H9 (cell line): ENCODE measurements at regions not wholly inside any gene's neighbourhood (a gene's known extent, or its start where the extent isn't known, plus 50 kb on each side); places are given as distances from the start of the nearest gene placed in this dataset.

ENCODE experiments used
- DNase-seq: peaks from one replicate; pipeline ENCODE4 v3.0.0-alpha.2; 2017
- H2AFZ ChIP-seq: one replicate; pipeline ENCODE4 v1.6.1; 2013; ENCODE audit warnings: mild to moderate bottlenecking, low read length, control low read depth, moderate library complexity
- H2AK5ac ChIP-seq: 2 replicates; pipeline ENCODE4 v1.6.1; 2013; ENCODE audit warnings: low read length, control low read depth, mixed read lengths; ENCODE audit not compliant: insufficient read length
- H2BK120ac ChIP-seq: one replicate; pipeline ENCODE4 v1.6.1; 2013; ENCODE audit warnings: low read depth, mild to moderate bottlenecking, low read length, control low read depth, inconsistent platforms; ENCODE audit not compliant: poor library complexity, severe bottlenecking
- H2BK12ac ChIP-seq: 2 replicates; pipeline ENCODE4 v1.6.1; 2013; ENCODE audit warnings: low read length, control low read depth, mixed read lengths, low read depth; ENCODE audit not compliant: insufficient read length
- H2BK15ac ChIP-seq: 2 replicates; pipeline ENCODE4 v1.6.1; 2013; ENCODE audit warnings: low read depth, low read length, control low read depth
- H2BK20ac ChIP-seq: one replicate; pipeline ENCODE4 v1.6.1; 2013; ENCODE audit warnings: low read depth, mild to moderate bottlenecking, low read length, control low read depth, inconsistent platforms; ENCODE audit not compliant: poor library complexity, severe bottlenecking
- H2BK5ac ChIP-seq: 2 replicates; pipeline ENCODE4 v1.6.1; 2013; ENCODE audit warnings: low read length, control low read depth, mixed read lengths; ENCODE audit not compliant: insufficient read length
- H3K14ac ChIP-seq: 2 replicates; pipeline ENCODE4 v1.6.1; 2013; ENCODE audit warnings: low read length, control low read depth; ENCODE audit not compliant: insufficient read depth
- H3K18ac ChIP-seq: 2 replicates; pipeline ENCODE4 v1.6.1; 2013; ENCODE audit warnings: low read depth, mild to moderate bottlenecking, mixed read lengths, low read length, control low read depth; ENCODE audit not compliant: insufficient read length
- H3K23ac ChIP-seq: 2 replicates; pipeline ENCODE4 v1.6.1; 2013; ENCODE audit warnings: low read length, control low read depth, mixed read lengths, low read depth; ENCODE audit not compliant: insufficient read length
- H3K23me2 ChIP-seq: 2 replicates; pipeline ENCODE4 v1.6.1; 2013; ENCODE audit warnings: low read depth, mild to moderate bottlenecking, mixed read lengths, low read length, control low read depth; ENCODE audit not compliant: insufficient read length, poor library complexity, severe bottlenecking
- H3K27ac ChIP-seq: 2 replicates; pipeline ENCODE4 v1.5.1; 2013; ENCODE audit warnings: low read length, control low read depth, mixed read lengths, low read depth; ENCODE audit not compliant: insufficient read length
- H3K27me3 ChIP-seq: 2 replicates; pipeline ENCODE4 v1.6.1; 2013; ENCODE audit warnings: low read length, control low read depth, inconsistent platforms; ENCODE audit not compliant: insufficient read depth
- H3K4ac ChIP-seq: 2 replicates; pipeline ENCODE4 v1.6.1; 2013; ENCODE audit warnings: low read depth, mild to moderate bottlenecking, control low read depth, inconsistent platforms, low read length, moderate library complexity
- H3K4me1 ChIP-seq: 2 replicates; pipeline ENCODE4 v1.6.1; 2013; ENCODE audit warnings: low read length, control low read depth, inconsistent platforms; ENCODE audit not compliant: insufficient read depth
- H3K4me2 ChIP-seq: 2 replicates; pipeline ENCODE4 v1.6.1; 2013; ENCODE audit warnings: low read length, control low read depth, mixed read lengths; ENCODE audit not compliant: insufficient read length, insufficient read depth
- H3K56ac ChIP-seq: 2 replicates; pipeline ENCODE4 v1.6.1; 2013; ENCODE audit warnings: low read depth, mild to moderate bottlenecking, mixed read lengths, low read length, control low read depth; ENCODE audit not compliant: insufficient read length
- H3K79me1 ChIP-seq: 2 replicates; pipeline ENCODE4 v1.6.1; 2013; ENCODE audit warnings: low read depth, mild to moderate bottlenecking, moderate library complexity, low read length, control low read depth, inconsistent platforms; ENCODE audit not compliant: insufficient read depth, poor library complexity, severe bottlenecking
- H3K79me2 ChIP-seq: 2 replicates; pipeline ENCODE4 v1.6.1; 2013; ENCODE audit warnings: low read length, control low read depth, inconsistent platforms; ENCODE audit not compliant: insufficient read depth
- H3K9ac ChIP-seq: 2 replicates; pipeline ENCODE4 v1.6.1; 2013; ENCODE audit warnings: low read length, control low read depth, mixed read lengths; ENCODE audit not compliant: insufficient read length; ENCODE audit errors: extremely low read depth
- H3K9me3 ChIP-seq: one replicate; pipeline ENCODE4 v1.6.1; 2013; ENCODE audit warnings: low read depth, low read length, inconsistent platforms; ENCODE audit not compliant: control insufficient read depth
- H3T11ph ChIP-seq: one replicate; pipeline ENCODE4 v1.6.1; 2013; ENCODE audit warnings: mild to moderate bottlenecking, low read length, control low read depth, inconsistent platforms
- H4K20me1 ChIP-seq: one replicate; pipeline ENCODE4 v1.6.1; 2013; ENCODE audit not compliant: control insufficient read depth, insufficient read length, insufficient read depth
- H4K5ac ChIP-seq: 2 replicates; pipeline ENCODE4 v1.6.1; 2013; ENCODE audit warnings: low read depth, mild to moderate bottlenecking, mixed read lengths, low read length, control low read depth; ENCODE audit not compliant: insufficient read length
- H4K8ac ChIP-seq: replicated peaks from 2 replicates; pipeline ENCODE4 v1.6.1; 2013; ENCODE audit warnings: low read length, control low read depth, mixed read lengths, low read depth; ENCODE audit not compliant: insufficient read length
- H4K91ac ChIP-seq: 2 replicates; pipeline ENCODE4 v1.6.1; 2013; ENCODE audit warnings: low read depth, mild to moderate bottlenecking, moderate library complexity, mixed read lengths, low read length, control low read depth; ENCODE audit not compliant: insufficient read length
- H3K27ac Mint-ChIP-seq, 3 experiments: 2 replicates in 2 of 3; 3 replicates in 1 of 3; pipeline ENCODE4 v1.8.0; 2020 to 2021; ENCODE audit warnings: mixed read lengths in 3 of 3, mild to moderate bottlenecking in 1 of 3, moderate library complexity in 1 of 3
- H3K27me3 Mint-ChIP-seq: 2 replicates; pipeline ENCODE4 v1.8.0; 2021; ENCODE audit warnings: low read depth, mild to moderate bottlenecking, moderate library complexity, mixed read lengths
- H3K36me3 Mint-ChIP-seq, 3 experiments: 2 replicates in 2 of 3; 3 replicates in 1 of 3; pipeline ENCODE4 v1.8.0; 2020 to 2021; ENCODE audit warnings: low read depth in 3 of 3, mixed read lengths in 3 of 3; ENCODE audit not compliant: insufficient read depth in 1 of 3
- H3K4me1 Mint-ChIP-seq, 2 experiments: 2 replicates each; pipeline ENCODE4 v1.8.0; 2020; ENCODE audit warnings: mixed read lengths in 2 of 2
- H3K4me3 Mint-ChIP-seq, 2 experiments: 2 replicates in 1 of 2; 3 replicates in 1 of 2; pipeline ENCODE4 v1.8.0; 2020 to 2021; ENCODE audit warnings: mild to moderate bottlenecking in 2 of 2, mixed read lengths in 2 of 2, moderate library complexity in 1 of 2
- H3K9me3 Mint-ChIP-seq, 2 experiments: 2 replicates in 1 of 2; 3 replicates in 1 of 2; pipeline ENCODE4 v1.8.0; 2020; ENCODE audit warnings: mild to moderate bottlenecking in 2 of 2, mixed read lengths in 2 of 2, moderate library complexity in 1 of 2
- CTCF ChIP-seq: fragments of 200-600 bp; sonication (generic); conservative IDR thresholded peaks from 3 replicates; pipeline ENCODE4 v1.8.0; 2021; ENCODE audit warnings: antibody characterized with exemption, mild to moderate bottlenecking
- WGBS: extraction: QIAGEN DNeasy Blood & Tissue Kit; methylation state at CpG from one replicate; pipeline ENCODE4 v1.1.7; 2013; ENCODE audit warnings: missing lambda C conversion rate, low lambda C conversion rate, mixed read lengths; ENCODE audit not compliant: insufficient read length; ENCODE audit errors: extremely low coverage; 5-methylcytosine and 5-hydroxymethylcytosine counted together

DNA sequence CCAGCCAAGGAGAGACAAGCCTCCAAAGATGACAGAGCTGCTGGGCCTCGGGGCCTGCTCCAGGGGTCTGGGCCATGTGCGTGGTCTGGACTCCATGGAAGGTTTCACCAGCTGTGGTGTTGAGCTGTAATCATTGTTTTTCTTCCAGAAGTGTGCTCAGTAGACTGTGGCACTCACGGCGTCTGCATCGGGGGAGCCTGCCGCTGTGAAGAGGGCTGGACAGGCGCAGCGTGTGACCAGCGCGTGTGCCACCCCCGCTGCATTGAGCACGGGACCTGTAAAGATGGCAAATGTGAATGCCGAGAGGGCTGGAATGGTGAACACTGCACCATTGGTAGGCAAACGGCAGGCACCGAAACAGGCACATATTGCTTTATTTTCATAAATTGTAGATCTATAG lies 164.8 kb upstream of the WWC1 start:
- H3K27ac Mint-ChIP-seq = no peak overlapping the region
- Histone ChIP-seq H4K91ac (no peak overlapping the region), H2BK15ac (no peak overlapping the region), H3K4me1 (no peaks in the 10 kb centered on the region), H3T11ph (no peak overlapping the region), H2AK5ac (no peak overlapping the region), H3K9me3 (no peaks in the 10 kb centered on the region), H3K18ac (no peak overlapping the region), H3K79me2 (no peaks in the 10 kb centered on the region), H3K14ac (no peak overlapping the region), H3K23me2 (no peaks in the 10 kb centered on the region), H3K56ac (no peak overlapping the region), H3K27me3 (no peaks in the 10 kb centered on the region), H2BK120ac (no peak overlapping the region), H4K20me1 (no peaks in the 10 kb centered on the region), H3K9ac (no peak overlapping the region), H3K4me2 (no peak overlapping the region), H2BK12ac (no peak overlapping the region), H4K8ac (no peak overlapping the region), H4K5ac (no peak overlapping the region), H2BK20ac (no peak overlapping the region), H2AFZ (no peak overlapping the region), H2BK5ac (no peak overlapping the region), H3K27ac (no peak overlapping the region), H3K4ac (no peak overlapping the region), H3K23ac (no peak overlapping the region), H3K79me1 (no peaks in the 10 kb centered on the region)
- H3K4me1 Mint-ChIP-seq = peaks cover 14 to 26% of the 10 kb centered on the region in 2 experiments
- no peak for DNase-seq
- H3K36me3 Mint-ChIP-seq = no peaks in the 10 kb centered on the region
- no peak overlapping the region for H3K4me3 Mint-ChIP-seq
- no peaks in the 10 kb centered on the region for H3K9me3 Mint-ChIP-seq
- TF ChIP-seq CTCF = no peak
- WGBS = no CpG with 5 or more reads among the region's 15 CpGs
- H3K27me3 Mint-ChIP-seq = peaks cover 3% of the 10 kb centered on the region
